Nephron (organoid): ENCODE measurements at regions not wholly inside any gene's neighbourhood (a gene's known extent, or its start where the extent isn't known, plus 50 kb on each side); places are given as distances from the start of the nearest gene placed in this dataset.
"Not testable (repeated sequence)": the region's sequence is repeated elsewhere in the genome, so short reads cannot be mapped to it uniquely, and the experiment has no call there.

Experiments
- H3K27ac Mint-ChIP-seq, 3 experiments: 2 replicates each; pipeline ENCODE4 v1.8.0; 2020; ENCODE audit warnings: mixed read lengths in 3 of 3, mild to moderate bottlenecking in 2 of 3, moderate library complexity in 1 of 3
- H3K27me3 Mint-ChIP-seq: 2 replicates; pipeline ENCODE4 v1.8.0; 2021; ENCODE audit warnings: low read depth, mild to moderate bottlenecking, moderate library complexity, mixed read lengths
- H3K36me3 Mint-ChIP-seq: 2 replicates; pipeline ENCODE4 v1.8.0; 2020; ENCODE audit warnings: low read depth, mixed read lengths
- H3K4me1 Mint-ChIP-seq: 2 replicates; pipeline ENCODE4 v1.8.0; 2020; ENCODE audit warnings: mixed read lengths
- H3K4me3 Mint-ChIP-seq, 3 experiments: 2 replicates each; pipeline ENCODE4 v1.8.0; 2020; ENCODE audit warnings: mild to moderate bottlenecking in 3 of 3, mixed read lengths in 3 of 3, moderate library complexity in 2 of 3
- H3K9me3 Mint-ChIP-seq: 2 replicates; pipeline ENCODE4 v1.8.0; 2020; ENCODE audit warnings: mixed read lengths
- TF ChIP-seq, protein P1 (sequence below), 3 experiments: fragments of 200-600 bp; sonication (generic); IDR thresholded peaks; one replicate each; pipeline ENCODE4 v1.5.0; 2021; ENCODE audit warnings: antibody characterized with exemption in 3 of 3; ENCODE audit not compliant: unreplicated experiment in 3 of 3

GRCh38 chr5:90263102-90263820, 146.3 kb downstream of the CETN3 start:
- peaks cover 12% of the 10 kb centered on the region for H3K4me1 Mint-ChIP-seq
- peaks cover 7% of the 10 kb centered on the region for H3K27me3 Mint-ChIP-seq
- no peak overlapping the region for H3K27ac Mint-ChIP-seq

GRCh38 chr5:90251447-90251846, 158.1 kb downstream of the CETN3 start:
- Mint-ChIP-seq H3K27ac (no peak overlapping the region), H3K4me3 (no peak overlapping the region), H3K4me1 (no peaks in the 10 kb centered on the region), H3K9me3 (no peaks in the 10 kb centered on the region), H3K27me3 (no peaks in the 10 kb centered on the region), H3K36me3 (no peaks in the 10 kb centered on the region)
- TF ChIP-seq, protein P1, sequence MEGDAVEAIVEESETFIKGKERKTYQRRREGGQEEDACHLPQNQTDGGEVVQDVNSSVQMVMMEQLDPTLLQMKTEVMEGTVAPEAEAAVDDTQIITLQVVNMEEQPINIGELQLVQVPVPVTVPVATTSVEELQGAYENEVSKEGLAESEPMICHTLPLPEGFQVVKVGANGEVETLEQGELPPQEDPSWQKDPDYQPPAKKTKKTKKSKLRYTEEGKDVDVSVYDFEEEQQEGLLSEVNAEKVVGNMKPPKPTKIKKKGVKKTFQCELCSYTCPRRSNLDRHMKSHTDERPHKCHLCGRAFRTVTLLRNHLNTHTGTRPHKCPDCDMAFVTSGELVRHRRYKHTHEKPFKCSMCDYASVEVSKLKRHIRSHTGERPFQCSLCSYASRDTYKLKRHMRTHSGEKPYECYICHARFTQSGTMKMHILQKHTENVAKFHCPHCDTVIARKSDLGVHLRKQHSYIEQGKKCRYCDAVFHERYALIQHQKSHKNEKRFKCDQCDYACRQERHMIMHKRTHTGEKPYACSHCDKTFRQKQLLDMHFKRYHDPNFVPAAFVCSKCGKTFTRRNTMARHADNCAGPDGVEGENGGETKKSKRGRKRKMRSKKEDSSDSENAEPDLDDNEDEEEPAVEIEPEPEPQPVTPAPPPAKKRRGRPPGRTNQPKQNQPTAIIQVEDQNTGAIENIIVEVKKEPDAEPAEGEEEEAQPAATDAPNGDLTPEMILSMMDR (IDR thresholded peaks at IDR 0.05; ENCODE audit: unreplicated experiment in 3 of 3) = no peak

More at GRCh38 chr5:90263102-90263820, 146.3 kb downstream of the CETN3 start:
- Mint-ChIP-seq H3K36me3 (no peaks in the 10 kb centered on the region), H3K9me3 (no peaks in the 10 kb centered on the region), H3K4me3 (no peak overlapping the region)
- TF ChIP-seq, protein P1 (IDR thresholded peaks at IDR 0.05; ENCODE audit: unreplicated experiment in 3 of 3) = no peak

- Mint-ChIP-seq H3K4me3 (no peak overlapping the region), H3K27ac (no peak overlapping the region), H3K36me3 (no peaks in the 10 kb centered on the region), H3K9me3 (peaks cover 2% of the 10 kb centered on the region), H3K27me3 (no peaks in the 10 kb centered on the region), H3K4me1 (no peaks in the 10 kb centered on the region)
- TF ChIP-seq, protein P1 (IDR thresholded peaks at IDR 0.05; ENCODE audit: unreplicated experiment in 3 of 3) = no peak
Observed at GRCh38 chr5:90248640-90249039, 160.9 kb downstream of the CETN3 start.

DNA sequence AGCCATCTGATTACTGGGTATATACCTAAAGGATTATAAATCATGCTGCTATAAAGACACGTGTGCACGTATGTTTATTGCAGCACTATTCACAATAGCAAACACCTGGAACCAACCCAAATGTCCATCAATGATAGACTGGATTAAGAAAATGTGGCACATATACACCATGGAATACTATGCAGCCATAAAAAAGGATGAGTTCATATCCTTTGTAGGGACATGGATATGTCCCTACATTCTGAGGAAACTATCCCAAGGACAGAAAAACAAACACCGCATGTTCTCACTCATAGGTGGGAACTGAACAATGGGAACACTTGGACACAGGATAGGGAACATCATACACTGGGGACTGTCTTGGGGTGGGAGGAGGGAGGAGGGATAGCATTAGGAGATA, 165.7 kb downstream of the CETN3 start:
- H3K36me3 Mint-ChIP-seq, H3K4me3 Mint-ChIP-seq, H3K27ac Mint-ChIP-seq, H3K27me3 Mint-ChIP-seq, H3K4me1 Mint-ChIP-seq: not testable (repeated sequence)
- H3K9me3 Mint-ChIP-seq = peaks cover 13% of the 10 kb centered on the region

DNA sequence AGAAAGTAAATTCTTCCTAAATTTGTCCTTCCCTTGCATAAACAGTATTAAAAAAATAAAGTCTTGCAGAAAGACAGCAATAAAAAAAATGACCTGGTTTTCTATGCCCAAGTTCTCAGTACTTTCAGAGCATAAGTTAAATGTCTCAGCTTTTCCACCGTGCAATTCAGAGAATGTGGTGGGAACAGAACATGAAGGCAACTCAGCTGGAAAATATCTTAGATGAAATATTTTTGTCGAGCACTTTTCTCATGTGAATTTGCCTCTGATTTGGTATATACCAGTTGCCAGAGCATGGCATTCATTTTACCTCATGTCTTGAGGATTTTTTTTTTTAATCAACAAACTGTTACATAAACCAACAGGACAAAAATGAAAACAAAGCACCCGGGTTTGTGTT, 176.1 kb downstream of the CETN3 start:
- H3K9me3 Mint-ChIP-seq = no peaks in the 10 kb centered on the region
- H3K27me3 Mint-ChIP-seq = no peaks in the 10 kb centered on the region
- no peak overlapping the region for H3K27ac Mint-ChIP-seq
- no peaks in the 10 kb centered on the region for H3K4me1 Mint-ChIP-seq
- TF ChIP-seq, protein P1 (IDR thresholded peaks at IDR 0.05; ENCODE audit: unreplicated experiment in 3 of 3) = no peak
- H3K4me3 Mint-ChIP-seq = no peak overlapping the region
- H3K36me3 Mint-ChIP-seq = no peaks in the 10 kb centered on the region

DNA sequence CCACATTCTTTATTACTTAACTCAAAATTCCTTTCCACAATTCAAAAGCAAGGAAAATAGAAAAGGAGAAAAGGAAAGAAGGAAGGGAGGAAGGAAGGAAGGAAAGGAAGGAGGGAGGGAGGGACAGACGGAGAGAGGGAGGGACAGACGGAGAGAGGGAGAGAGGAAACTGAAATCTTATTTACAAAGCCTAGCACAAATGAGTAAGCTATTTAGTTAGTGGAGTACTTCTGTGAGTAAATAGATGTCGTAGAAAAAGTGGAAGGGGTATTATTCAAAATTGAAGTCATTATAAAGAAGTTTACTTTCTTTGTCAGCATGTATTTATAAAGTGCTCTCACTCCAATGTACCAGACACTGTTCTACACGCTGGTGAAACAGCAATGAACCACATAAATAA, 177.9 kb downstream of the CETN3 start:
- no peak overlapping the region for H3K27ac Mint-ChIP-seq
- no peak overlapping the region for H3K4me3 Mint-ChIP-seq
- H3K9me3 Mint-ChIP-seq = no peaks in the 10 kb centered on the region
- H3K4me1 Mint-ChIP-seq = peaks cover 10% of the 10 kb centered on the region
- H3K36me3 Mint-ChIP-seq = no peaks in the 10 kb centered on the region
- no peaks in the 10 kb centered on the region for H3K27me3 Mint-ChIP-seq
- TF ChIP-seq, protein P1 (IDR thresholded peaks at IDR 0.05; ENCODE audit: unreplicated experiment in 3 of 3) = no peak
